Caki2 (cell line): ENCODE measurements at regions not wholly inside any gene's neighbourhood (a gene's known extent, or its start where the extent isn't known, plus 50 kb on each side); places are given as distances from the start of the nearest gene placed in this dataset.

Experiments used
- DNase-seq: peaks from one replicate; pipeline ENCODE4 v3.0.0-alpha.2; 2015; ENCODE audit warnings: low read depth
- in situ Hi-C: cut with HindIII; loops from 2 replicates; pipeline ENCODE4 v1.10.0; 2016; ENCODE audit warnings: low sequenced_read_pairs, low pct_unique_long_range_greater_than_20kb, mixed read lengths

GRCh38 chr1:25003457-25004190 lies 73.5 kb upstream of the RUNX3 start:
- in situ Hi-C loops, result no loop called here
- DNase-seq, result no peak

DNA sequence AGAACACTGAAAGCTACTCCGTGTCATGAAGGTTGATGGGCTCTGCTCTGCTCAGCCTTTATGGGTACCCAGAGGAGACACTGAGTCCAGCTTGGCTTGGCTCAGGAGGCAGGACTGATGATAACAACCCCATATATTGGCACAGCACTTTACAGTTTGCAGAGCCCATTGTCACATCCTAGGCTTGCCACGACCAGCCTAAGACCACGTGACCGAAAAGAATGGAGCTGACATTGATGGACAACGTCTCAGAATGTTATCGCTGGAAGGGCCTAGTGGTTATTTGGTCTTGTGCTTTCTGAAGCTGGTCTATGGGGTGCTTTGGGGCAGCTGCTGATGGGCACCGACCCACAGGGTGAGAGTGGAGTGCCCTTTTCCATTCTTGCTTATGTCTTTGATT lies 72.9 kb upstream of the RUNX3 start:
- no peak for DNase-seq
- in situ Hi-C loops, result no loop called here

GRCh38 chr1:25001125-25001915 lies 71.2 kb upstream of the RUNX3 start:
- in situ Hi-C loops, result no loop called here
- DNase-seq, result no peak

- in situ Hi-C loops, result no loop called here
- DNase-seq, result no peak
Observed at GRCh38 chr1:24999906-25000305, 69.8 kb upstream of the RUNX3 start.

GRCh38 chr1:24999426-24999825 lies 69.3 kb upstream of the RUNX3 start:
- in situ Hi-C loops, result no loop called here
- DNase-seq, result no peak

GRCh38 chr1:24998563-24999245 lies 68.6 kb upstream of the RUNX3 start:
- in situ Hi-C loops, result no loop called here
- no peak for DNase-seq

- no peak for DNase-seq
- in situ Hi-C loops, result no loop called here
Observed at GRCh38 chr1:24996983-24997893, 67.2 kb upstream of the RUNX3 start.

- no peak for DNase-seq
- in situ Hi-C loops, result no loop called here
Observed at GRCh38 chr1:24996456-24996855, 66.4 kb upstream of the RUNX3 start.

DNA sequence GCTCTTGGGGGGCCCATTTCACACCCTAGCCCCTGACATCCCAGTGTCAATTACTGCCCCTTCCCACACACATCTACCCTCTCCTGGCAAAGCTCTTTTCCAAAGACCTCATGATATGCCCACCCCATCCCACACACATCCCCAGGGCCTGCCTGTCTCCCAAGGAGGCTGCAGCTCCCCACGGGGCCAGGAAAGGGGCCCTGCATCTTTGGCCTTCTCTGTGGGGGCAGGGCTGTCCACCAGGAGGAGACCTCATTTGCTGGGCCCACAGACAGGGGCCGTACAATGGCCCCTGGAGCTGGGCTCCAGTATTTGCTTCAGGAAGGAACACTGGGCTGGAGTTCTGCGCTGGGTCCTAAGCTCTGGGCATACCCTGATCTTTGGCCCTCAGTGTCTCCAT lies 65.6 kb upstream of the RUNX3 start:
- in situ Hi-C loops, result no loop called here
- DNase-seq, result no peak

DNA sequence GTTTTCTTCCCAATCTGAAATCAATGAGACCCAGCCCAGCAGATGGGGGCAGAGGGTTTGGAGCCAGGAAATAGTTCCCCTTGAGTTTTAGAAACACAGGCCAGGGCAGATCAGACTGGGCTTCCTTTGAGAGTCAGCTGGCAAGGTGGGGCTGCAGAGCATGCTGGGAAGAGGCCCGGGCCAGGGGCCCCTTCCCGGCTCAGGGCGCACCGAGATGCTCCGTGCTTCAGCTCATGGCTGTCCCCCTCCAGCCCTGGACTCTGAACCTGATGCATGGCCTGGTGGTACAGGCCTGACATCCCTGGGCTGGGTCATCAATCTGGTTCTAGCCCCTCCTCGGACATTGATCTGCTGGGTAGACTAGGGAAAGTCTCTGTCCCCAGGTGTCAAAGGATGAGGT lies 65.1 kb upstream of the RUNX3 start:
- in situ Hi-C loops, result no loop called here
- no peak for DNase-seq

GRCh38 chr1:24993871-24994580 lies 64.0 kb upstream of the RUNX3 start:
- in situ Hi-C loops, result no loop called here
- DNase-seq, result no peak

GRCh38 chr1:24992761-24993211 lies 62.7 kb upstream of the RUNX3 start:
- in situ Hi-C loops, result no loop called here
- no peak for DNase-seq

GRCh38 chr1:24992124-24992760 lies 62.2 kb upstream of the RUNX3 start:
- in situ Hi-C loops, result no loop called here
- DNase-seq, result no peak

DNA sequence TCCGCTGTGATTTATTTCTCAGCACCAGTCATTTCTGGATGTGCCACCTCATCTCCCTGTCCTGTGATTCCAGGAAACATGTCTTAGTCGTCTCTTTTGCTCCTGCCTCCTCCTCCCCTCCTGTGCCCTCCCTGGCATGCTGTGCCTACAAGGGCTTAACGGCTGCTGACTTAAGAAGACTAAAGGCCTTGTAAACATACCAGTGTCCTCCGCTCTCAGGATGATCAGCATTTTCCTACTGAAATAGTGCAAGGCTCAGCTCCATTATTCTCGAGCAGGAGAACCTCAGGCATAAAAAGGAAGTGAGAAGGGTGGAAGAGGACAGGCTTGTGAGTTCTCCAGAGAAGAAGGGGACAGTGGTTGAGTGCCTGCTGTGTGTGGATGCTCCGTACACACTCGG lies 61.6 kb upstream of the RUNX3 start:
- in situ Hi-C loops, result no loop called here
- no peak for DNase-seq

- DNase-seq, result no peak
- in situ Hi-C loops, result no loop called here
Observed at GRCh38 chr1:24990779-24991641, 60.9 kb upstream of the RUNX3 start.

- in situ Hi-C loops, result no loop called here
- no peak for DNase-seq
Observed at GRCh38 chr1:24990136-24990535, 60.1 kb upstream of the RUNX3 start.
